Body of pancreas (tissue), 4 donors: ENCODE measurements at regions not wholly inside any gene's neighbourhood (a gene's known extent, or its start where the extent isn't known, plus 50 kb on each side); places are given as distances from the start of the nearest gene placed in this dataset.

Experiments used
- ATAC-seq: fragments of 150-250 bp; one replicate; pipeline ENCODE4 v1.9.1; 2016
- DNase-seq, 4 donors: peaks; one replicate each; pipeline ENCODE4 v3.0.0-alpha.2; 2019
- H3K27ac ChIP-seq, 4 donors: fragments of 200-600 bp; sonication (generic); 1 replicate in 3 of 4; 2 replicates in 1 of 4; pipeline versions ENCODE4 v1.5.1 to v1.6.1; 2016 to 2019; ENCODE audit warnings: mild to moderate bottlenecking in 1 of 4, mixed read lengths in 1 of 4, moderate library complexity in 1 of 4
- H3K27me3 ChIP-seq, 2 donors: fragments of 200-600 bp; sonication (generic); one replicate each; pipeline ENCODE4 v1.6.0; 2016; ENCODE audit warnings: mild to moderate bottlenecking in 1 of 2
- H3K36me3 ChIP-seq, 2 donors: fragments of 200-600 bp; sonication (generic); replicated peaks in 1 of 2; 2 replicates each; pipeline ENCODE4 v1.5.1; 2016; ENCODE audit warnings: low read depth in 2 of 2; ENCODE audit not compliant: insufficient read depth in 1 of 2
- H3K4me1 ChIP-seq: fragments of 200-600 bp; sonication (generic); one replicate; pipeline ENCODE4 v1.6.0; 2016
- H3K4me3 ChIP-seq, 2 donors: fragments of 200-600 bp; sonication (generic); 1 replicate in 1 of 2; 2 replicates in 1 of 2; pipeline ENCODE4 v1.5.1; 2016 to 2019
- H3K9me3 ChIP-seq, 3 donors: fragments of 200-600 bp; sonication (generic); 1 replicate in 2 of 3; 2 replicates in 1 of 3; pipeline ENCODE4 v1.5.1; 2016
- CTCF ChIP-seq, 7 experiments: fragments of 450-650 bp in 4 of 7; fragments of 200-600 bp in 3 of 7; sonication (generic) in 3 of 7; IDR thresholded peaks; one replicate each; pipeline ENCODE4 v1.5.1; 2016 to 2019; ENCODE audit warnings: antibody characterized with exemption in 7 of 7
- POLR2A ChIP-seq, 3 donors: fragments of 450-650 bp; IDR thresholded peaks; one replicate each; pipeline ENCODE4 v1.6.1; 2016; ENCODE audit warnings: antibody characterized with exemption in 3 of 3, mild to moderate bottlenecking in 2 of 3
- WGBS, 2 donors: methylation state at CpG; one replicate each; pipeline ENCODE4 v1.1.5; 2017; 5-methylcytosine and 5-hydroxymethylcytosine counted together
- intact Hi-C: fragments of 100-400 bp; cut with DNase I; formaldehyde crosslinking; loops from one replicate; pipeline ENCODE4 v1.15.1; 2023

GRCh38 chr6:100163035-100163434, 169.0 kb upstream of the MCHR2 start:
- H3K36me3 ChIP-seq: no peaks in the 10 kb centered on the region
- no peak overlapping the region for H3K4me3 ChIP-seq
- no peaks in the 10 kb centered on the region for H3K4me1 ChIP-seq
- DNase-seq (no peak), ATAC-seq (no peak)
- 42 to 46% methylated on average over 5 of the region's 5 CpGs for WGBS, 2 donors
- TF ChIP-seq CTCF (IDR thresholded peaks at IDR 0.05): no peak
- no peak for TF ChIP-seq POLR2A (IDR thresholded peaks at IDR 0.05)
- no peaks in the 10 kb centered on the region for H3K9me3 ChIP-seq
- H3K27me3 ChIP-seq: no peaks in the 10 kb centered on the region
- intact Hi-C loops: no loop called here
- H3K27ac ChIP-seq: no peak overlapping the region

- DNase-seq (no peak), ATAC-seq (no peak)
- Histone ChIP-seq H3K9me3 (no peaks in the 10 kb centered on the region), H3K4me3 (no peak overlapping the region), H3K36me3 (no peaks in the 10 kb centered on the region), H3K4me1 (no peaks in the 10 kb centered on the region), H3K27me3 (no peaks in the 10 kb centered on the region), H3K27ac (no peak overlapping the region)
- intact Hi-C loops: no loop called here
- no peak for TF ChIP-seq POLR2A (IDR thresholded peaks at IDR 0.05)
- TF ChIP-seq CTCF (IDR thresholded peaks at IDR 0.05): no peak
- WGBS, 2 donors: 76 to 88% methylated on average over 2 of the region's 2 CpGs
Measured at GRCh38 chr6:100161782-100162365, 167.9 kb upstream of the MCHR2 start.

DNA sequence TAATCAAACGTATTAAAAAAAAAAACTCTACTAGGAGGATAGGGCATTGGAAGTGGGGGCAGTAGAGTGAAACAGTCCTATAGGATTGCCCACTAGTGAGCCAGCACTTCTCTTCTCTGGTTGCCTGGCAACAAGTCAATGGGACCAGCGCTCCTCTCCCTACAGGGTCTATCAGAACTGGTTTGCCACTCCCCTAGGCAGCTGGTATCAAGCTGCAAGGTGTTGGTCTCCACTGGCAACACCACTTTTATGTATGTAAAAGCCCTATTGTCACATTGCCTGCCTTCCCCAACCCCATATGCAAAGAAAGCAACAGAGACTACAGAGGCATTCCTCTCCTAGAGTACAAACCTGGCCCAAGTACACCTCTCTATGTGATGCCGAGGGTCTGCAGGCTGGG, 166.9 kb upstream of the MCHR2 start:
- H3K36me3 ChIP-seq: no peaks in the 10 kb centered on the region
- H3K27me3 ChIP-seq: no peaks in the 10 kb centered on the region
- no peaks in the 10 kb centered on the region for H3K9me3 ChIP-seq
- DNase-seq (no peak), ATAC-seq (no peak)
- H3K4me1 ChIP-seq: no peaks in the 10 kb centered on the region
- H3K4me3 ChIP-seq: no peak overlapping the region
- TF ChIP-seq CTCF (IDR thresholded peaks at IDR 0.05) (no peak), POLR2A (IDR thresholded peaks at IDR 0.05) (no peak)
- 34 to 46% methylated on average over 3 of the region's 3 CpGs for WGBS, 2 donors
- intact Hi-C loops: no loop called here
- no peak overlapping the region for H3K27ac ChIP-seq

GRCh38 chr6:100155141-100155540, 161.1 kb upstream of the MCHR2 start:
- Histone ChIP-seq H3K9me3 (no peaks in the 10 kb centered on the region), H3K36me3 (no peaks in the 10 kb centered on the region), H3K4me3 (no peak overlapping the region), H3K27ac (no peak overlapping the region), H3K27me3 (no peaks in the 10 kb centered on the region), H3K4me1 (no peaks in the 10 kb centered on the region)
- ATAC-seq: no peak
- WGBS, 2 donors: 63 to 70% methylated on average over 2 of the region's 2 CpGs
- no peak for TF ChIP-seq CTCF (IDR thresholded peaks at IDR 0.05)
- no peak for TF ChIP-seq POLR2A (IDR thresholded peaks at IDR 0.05)
- DNase-seq: no peak
- intact Hi-C loops: no loop called here

DNA sequence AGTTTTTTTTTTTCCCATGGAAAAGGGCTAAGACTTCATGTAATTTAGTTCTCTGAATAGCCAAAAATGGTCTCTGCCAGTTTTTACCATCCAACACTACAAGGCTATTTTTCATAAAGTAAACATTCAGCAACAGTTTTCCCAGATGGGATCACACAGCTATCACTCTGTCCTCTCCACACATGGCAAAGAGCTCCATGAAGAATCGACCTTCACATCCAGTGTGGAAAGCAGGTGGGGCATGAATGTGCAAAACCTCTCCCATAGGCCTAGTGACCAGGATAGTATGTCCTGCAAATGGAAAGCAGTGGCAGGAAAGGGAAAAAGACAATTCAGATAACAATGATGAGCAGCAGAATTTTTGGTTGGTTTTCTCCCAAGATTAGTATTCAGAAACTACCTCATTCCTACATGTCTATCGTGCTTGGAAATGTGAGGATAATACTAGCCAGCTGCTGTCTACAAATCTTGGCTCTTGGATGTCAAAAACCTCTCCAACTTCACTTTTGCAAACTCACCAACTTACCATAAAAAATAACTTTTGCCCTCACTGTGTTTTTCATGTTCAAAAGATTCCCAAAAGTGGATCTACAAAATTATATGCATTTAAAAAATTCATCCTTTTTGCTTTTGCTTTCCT, 159.7 kb upstream of the MCHR2 start:
- H3K36me3 ChIP-seq: no peaks in the 10 kb centered on the region
- no peak overlapping the region for H3K27ac ChIP-seq
- no peaks in the 10 kb centered on the region for H3K9me3 ChIP-seq
- 52 to 70% methylated on average over 2 of the region's 2 CpGs for WGBS, 2 donors
- no peak overlapping the region for H3K4me3 ChIP-seq
- intact Hi-C loops: no loop called here
- TF ChIP-seq CTCF (IDR thresholded peaks at IDR 0.05) (no peak), POLR2A (IDR thresholded peaks at IDR 0.05) (no peak)
- DNase-seq: no peak
- H3K4me1 ChIP-seq: no peaks in the 10 kb centered on the region
- ATAC-seq: no peak
- H3K27me3 ChIP-seq: no peaks in the 10 kb centered on the region
